ENCODE measurements at regions not wholly inside any gene's neighbourhood (a gene's known extent, or its start where the extent isn't known, plus 50 kb on each side); places are given as distances from the start of the nearest gene placed in this dataset.

- H3K4me3 ChIP-seq = no peak overlapping the region
- intact Hi-C loops (cut with DNase I) = no loop called here
- H3K9me3 ChIP-seq = no peaks in the 10 kb centered on the region
- H3K27ac ChIP-seq = no peak overlapping the region
- no peaks in the 10 kb centered on the region for H3K36me3 ChIP-seq
- H3K4me1 ChIP-seq = no peaks in the 10 kb centered on the region
- no peaks in the 10 kb centered on the region for H3K27me3 ChIP-seq
- DNase-seq (ENCODE audit: low spot score in 2 of 2) = no peak
- TF ChIP-seq CTCF (IDR thresholded peaks at IDR 0.05) = no peak
These were observed 115.8 kb upstream of the PAX6 start for GRCh38 chr11:31926816-31927528.

GRCh38 chr11:31926106-31926505 lies 115.0 kb upstream of the PAX6 start:
- H3K4me3 ChIP-seq = no peak overlapping the region
- no peak for DNase-seq (ENCODE audit: low spot score in 2 of 2)
- H3K4me1 ChIP-seq = no peaks in the 10 kb centered on the region
- TF ChIP-seq CTCF (IDR thresholded peaks at IDR 0.05) = no peak
- H3K36me3 ChIP-seq = no peaks in the 10 kb centered on the region
- H3K27ac ChIP-seq = no peak overlapping the region
- no peaks in the 10 kb centered on the region for H3K9me3 ChIP-seq
- H3K27me3 ChIP-seq = no peaks in the 10 kb centered on the region
- intact Hi-C loops (cut with DNase I) = no loop called here

- Histone ChIP-seq H3K4me3 (no peak overlapping the region), H3K27me3 (no peaks in the 10 kb centered on the region), H3K4me1 (no peaks in the 10 kb centered on the region), H3K36me3 (no peaks in the 10 kb centered on the region), H3K9me3 (no peaks in the 10 kb centered on the region), H3K27ac (no peak overlapping the region)
- no peak for DNase-seq (ENCODE audit: low spot score in 2 of 2)
- TF ChIP-seq CTCF (IDR thresholded peaks at IDR 0.05) = no peak
- intact Hi-C loops (cut with DNase I) = no loop called here
These were observed 111.3 kb upstream of the PAX6 start for GRCh38 chr11:31922450-31922849.

GRCh38 chr11:31921081-31921480 lies 110.0 kb upstream of the PAX6 start:
- Histone ChIP-seq H3K9me3 (no peaks in the 10 kb centered on the region), H3K27ac (no peak overlapping the region), H3K4me1 (no peaks in the 10 kb centered on the region), H3K4me3 (no peak overlapping the region), H3K36me3 (no peaks in the 10 kb centered on the region), H3K27me3 (no peaks in the 10 kb centered on the region)
- no peak for DNase-seq (ENCODE audit: low spot score in 2 of 2)
- TF ChIP-seq CTCF (IDR thresholded peaks at IDR 0.05) = no peak
- intact Hi-C loops (cut with DNase I) = no loop called here

GRCh38 chr11:31919175-31919574 lies 108.1 kb upstream of the PAX6 start:
- no peak for TF ChIP-seq CTCF (IDR thresholded peaks at IDR 0.05)
- H3K9me3 ChIP-seq = no peaks in the 10 kb centered on the region
- H3K36me3 ChIP-seq = no peaks in the 10 kb centered on the region
- DNase-seq (ENCODE audit: low spot score in 2 of 2) = no peak
- no peak overlapping the region for H3K4me3 ChIP-seq
- H3K4me1 ChIP-seq = no peaks in the 10 kb centered on the region
- intact Hi-C loops (cut with DNase I) = no loop called here
- H3K27ac ChIP-seq = no peak overlapping the region
- no peaks in the 10 kb centered on the region for H3K27me3 ChIP-seq

- Histone ChIP-seq H3K4me1 (no peaks in the 10 kb centered on the region), H3K9me3 (no peaks in the 10 kb centered on the region), H3K27me3 (no peaks in the 10 kb centered on the region), H3K36me3 (no peaks in the 10 kb centered on the region), H3K27ac (no peak overlapping the region), H3K4me3 (no peak overlapping the region)
- DNase-seq (ENCODE audit: low spot score in 2 of 2) = no peak
- no peak for TF ChIP-seq CTCF (IDR thresholded peaks at IDR 0.05)
- intact Hi-C loops (cut with DNase I) = no loop called here
These were observed 104.7 kb upstream of the PAX6 start for GRCh38 chr11:31915867-31916266.

Measured in ascending aorta (tissue), 2 donors.